ENCODE measurements at regions not wholly inside any gene's neighbourhood (a gene's known extent, or its start where the extent isn't known, plus 50 kb on each side); places are given as distances from the start of the nearest gene placed in this dataset.

- no peak overlapping the region for H3K4me3 ChIP-seq (ENCODE audit: low read length)
- TF ChIP-seq EZH2phosphoT487 (IDR thresholded peaks at IDR 0.05; ENCODE audit: borderline replicate concordance, low read length) = no peak
- no peak for TF ChIP-seq CTCF (IDR thresholded peaks at IDR 0.05; ENCODE audit: low read depth, low read length, poor library complexity, severe bottlenecking)
- no peaks in the 10 kb centered on the region for H3F3A ChIP-seq (ENCODE audit: control insufficient read depth, insufficient read depth)
- H4K20me1 ChIP-seq (ENCODE audit: control insufficient read depth, insufficient read depth, low read depth, low read length) = no peaks in the 10 kb centered on the region
- no peaks in the 10 kb centered on the region for H3K27me3 ChIP-seq (ENCODE audit: control insufficient read depth, low read length)
- no peaks in the 10 kb centered on the region for H3K36me3 ChIP-seq (ENCODE audit: control insufficient read depth, low read length)
- no peak overlapping the region for H3K27ac ChIP-seq (ENCODE audit: low read depth, low read length)
- no peaks in the 10 kb centered on the region for H3K4me1 ChIP-seq (ENCODE audit: control insufficient read depth, low read length)
- no peaks in the 10 kb centered on the region for H3K9me3 ChIP-seq (ENCODE audit: control insufficient read depth, insufficient read depth, low read length)
- no peaks in the 10 kb centered on the region for H3K79me2 ChIP-seq (ENCODE audit: control insufficient read depth, low read length)
- H3K9me2 ChIP-seq (replicated peaks; ENCODE audit: control insufficient read depth, low read length) = no peaks in the 10 kb centered on the region
- H3K4me2 ChIP-seq (ENCODE audit: low read length) = no peak overlapping the region
Measured at GRCh38 chr5:10857338-10857733, 96.3 kb upstream of the DAP start.

DNA sequence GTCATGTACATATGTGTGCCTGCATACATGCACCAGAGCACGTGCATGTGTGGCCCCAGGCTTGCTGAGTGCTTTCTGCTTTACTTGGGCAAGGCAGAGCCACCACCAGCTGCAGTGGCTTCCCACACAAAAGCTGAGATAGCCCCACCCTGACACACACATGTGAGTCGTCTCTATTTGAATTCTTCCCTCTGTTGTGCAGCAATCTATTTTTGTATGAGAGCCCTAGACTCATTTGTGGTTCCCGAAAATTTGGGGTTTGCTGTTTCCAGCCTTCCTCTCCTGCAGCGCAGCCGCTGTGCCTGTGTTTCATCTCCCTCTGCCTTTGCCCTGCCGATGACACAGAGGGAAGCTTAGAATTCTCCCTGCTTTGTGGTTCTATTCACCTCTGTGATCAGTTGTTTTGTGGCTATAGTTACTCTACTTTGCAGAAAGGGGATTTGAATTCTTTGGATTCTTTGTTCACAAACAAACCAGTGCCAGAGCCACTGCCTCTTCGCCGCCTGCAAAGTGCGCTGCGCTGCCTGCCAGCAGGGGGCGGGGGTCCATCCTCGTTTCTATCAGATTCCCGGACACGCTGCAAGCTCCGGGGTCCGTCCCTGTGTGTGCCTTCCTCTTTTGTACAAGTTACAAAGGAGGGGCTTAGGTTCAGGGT, 95.8 kb upstream of the DAP start:
- Histone ChIP-seq H3K27ac (ENCODE audit: low read depth, low read length) (no peak overlapping the region), H3K79me2 (ENCODE audit: control insufficient read depth, low read length) (no peaks in the 10 kb centered on the region), H3K9me2 (replicated peaks; ENCODE audit: control insufficient read depth, low read length) (no peaks in the 10 kb centered on the region), H3F3A (ENCODE audit: control insufficient read depth, insufficient read depth) (no peaks in the 10 kb centered on the region), H3K9me3 (ENCODE audit: control insufficient read depth, insufficient read depth, low read length) (no peaks in the 10 kb centered on the region), H3K36me3 (ENCODE audit: control insufficient read depth, low read length) (no peaks in the 10 kb centered on the region), H3K27me3 (ENCODE audit: control insufficient read depth, low read length) (no peaks in the 10 kb centered on the region), H3K4me3 (ENCODE audit: low read length) (no peak overlapping the region), H3K4me2 (ENCODE audit: low read length) (no peak overlapping the region), H3K4me1 (ENCODE audit: control insufficient read depth, low read length) (no peaks in the 10 kb centered on the region), H4K20me1 (ENCODE audit: control insufficient read depth, insufficient read depth, low read depth, low read length) (no peaks in the 10 kb centered on the region)
- TF ChIP-seq EZH2phosphoT487 (IDR thresholded peaks at IDR 0.05; ENCODE audit: borderline replicate concordance, low read length) = no peak
- TF ChIP-seq CTCF (IDR thresholded peaks at IDR 0.05; ENCODE audit: low read depth, low read length, poor library complexity, severe bottlenecking) = peak; percentile 76

- H3K36me3 ChIP-seq (ENCODE audit: control insufficient read depth, low read length) = no peaks in the 10 kb centered on the region
- H3K9me3 ChIP-seq (ENCODE audit: control insufficient read depth, insufficient read depth, low read length) = no peaks in the 10 kb centered on the region
- H3K79me2 ChIP-seq (ENCODE audit: control insufficient read depth, low read length) = no peaks in the 10 kb centered on the region
- H3K27ac ChIP-seq (ENCODE audit: low read depth, low read length) = no peak overlapping the region
- H3K4me2 ChIP-seq (ENCODE audit: low read length) = no peak overlapping the region
- no peaks in the 10 kb centered on the region for H3F3A ChIP-seq (ENCODE audit: control insufficient read depth, insufficient read depth)
- TF ChIP-seq EZH2phosphoT487 (IDR thresholded peaks at IDR 0.05; ENCODE audit: borderline replicate concordance, low read length) (no peak), CTCF (IDR thresholded peaks at IDR 0.05; ENCODE audit: low read depth, low read length, poor library complexity, severe bottlenecking) (no peak)
- H3K9me2 ChIP-seq (replicated peaks; ENCODE audit: control insufficient read depth, low read length) = no peaks in the 10 kb centered on the region
- no peak overlapping the region for H3K4me3 ChIP-seq (ENCODE audit: low read length)
- H4K20me1 ChIP-seq (ENCODE audit: control insufficient read depth, insufficient read depth, low read depth, low read length) = no peaks in the 10 kb centered on the region
- H3K4me1 ChIP-seq (ENCODE audit: control insufficient read depth, low read length) = no peaks in the 10 kb centered on the region
- no peaks in the 10 kb centered on the region for H3K27me3 ChIP-seq (ENCODE audit: control insufficient read depth, low read length)
Measured at GRCh38 chr5:10856071-10856470, 95.0 kb upstream of the DAP start.
